Neural progenitor cell (in vitro differentiated cells): ENCODE measurements at regions not wholly inside any gene's neighbourhood (a gene's known extent, or its start where the extent isn't known, plus 50 kb on each side); places are given as distances from the start of the nearest gene placed in this dataset.

ENCODE experiments used
- DNase-seq: peaks from one replicate; pipeline ENCODE4 v3.0.0-alpha.2; 2016; ENCODE audit warnings: low spot score
- H2AFZ ChIP-seq: fragments of 200-600 bp; sonication (generic); replicated peaks from 2 replicates; pipeline ENCODE4 v1.6.1; 2016; ENCODE audit warnings: antibody characterized with exemption
- H3F3A ChIP-seq: fragments of 200-600 bp; sonication (generic); 2 replicates; pipeline ENCODE4 v1.6.1; 2016; ENCODE audit warnings: antibody characterized with exemption, low read depth
- H3K27ac ChIP-seq: fragments of 200-600 bp; sonication (generic); 2 replicates; pipeline ENCODE4 v1.5.1; 2016; ENCODE audit warnings: mild to moderate bottlenecking
- H3K27me3 ChIP-seq: fragments of 200-600 bp; sonication (generic); 2 replicates; pipeline ENCODE4 v1.6.1; 2016; ENCODE audit warnings: mild to moderate bottlenecking, moderate library complexity
- H3K36me3 ChIP-seq: fragments of 200-600 bp; sonication (generic); 2 replicates; pipeline ENCODE4 v1.5.1; 2016
- H3K4me1 ChIP-seq: fragments of 200-600 bp; sonication (generic); 2 replicates; pipeline ENCODE4 v1.6.1; 2016; ENCODE audit warnings: mixed run types
- H3K4me2 ChIP-seq: fragments of 200-600 bp; sonication (generic); 2 replicates; pipeline ENCODE4 v1.6.1; 2016
- H3K4me3 ChIP-seq: fragments of 200-600 bp; sonication (generic); 2 replicates; pipeline ENCODE4 v1.5.1; 2016
- H3K79me2 ChIP-seq: fragments of 200-600 bp; sonication (generic); 2 replicates; pipeline ENCODE4 v1.6.1; 2016; ENCODE audit warnings: low read depth
- H3K9ac ChIP-seq: fragments of 200-600 bp; sonication (generic); 2 replicates; pipeline ENCODE4 v1.6.1; 2016
- H3K9me3 ChIP-seq: fragments of 200-600 bp; sonication (generic); 2 replicates; pipeline ENCODE4 v1.5.1; 2016; ENCODE audit warnings: low read depth
- H4K20me1 ChIP-seq: fragments of 200-600 bp; sonication (generic); 2 replicates; pipeline ENCODE4 v1.6.1; 2016; ENCODE audit warnings: low read depth
- H3K27ac Mint-ChIP-seq: 3 replicates; pipeline ENCODE4 v1.8.0; 2021; ENCODE audit warnings: mixed read lengths
- H3K27me3 Mint-ChIP-seq: 2 replicates; pipeline ENCODE4 v1.8.0; 2022; ENCODE audit warnings: low read depth, mild to moderate bottlenecking, inconsistent platforms, moderate library complexity, mixed read lengths; ENCODE audit not compliant: insufficient read depth
- H3K36me3 Mint-ChIP-seq: 3 replicates; pipeline ENCODE4 v1.8.0; 2021; ENCODE audit warnings: mixed read lengths
- H3K4me1 Mint-ChIP-seq: 3 replicates; pipeline ENCODE4 v1.8.0; 2021; ENCODE audit warnings: mixed read lengths
- H3K4me3 Mint-ChIP-seq: 3 replicates; pipeline ENCODE4 v1.8.0; 2021; ENCODE audit warnings: mild to moderate bottlenecking, moderate library complexity, mixed read lengths
- H3K9me3 Mint-ChIP-seq: 3 replicates; pipeline ENCODE4 v1.8.0; 2020; ENCODE audit warnings: mixed read lengths
- EZH2 ChIP-seq: fragments of 200-600 bp; sonication (generic); IDR thresholded peaks from 2 replicates; pipeline ENCODE4 v1.6.1; 2017; ENCODE audit warnings: antibody characterized with exemption, mild to moderate bottlenecking, moderate library complexity
- EZH2phosphoT487 ChIP-seq: fragments of 200-600 bp; sonication (generic); IDR thresholded peaks from 2 replicates; pipeline ENCODE4 v1.6.1; 2017; ENCODE audit warnings: antibody characterized with exemption
- TF ChIP-seq, protein P1 (sequence below): fragments of 200-600 bp; sonication (generic); IDR thresholded peaks from 2 replicates; pipeline ENCODE4 v1.5.1; 2017; ENCODE audit warnings: antibody characterized with exemption, mild to moderate bottlenecking

DNA sequence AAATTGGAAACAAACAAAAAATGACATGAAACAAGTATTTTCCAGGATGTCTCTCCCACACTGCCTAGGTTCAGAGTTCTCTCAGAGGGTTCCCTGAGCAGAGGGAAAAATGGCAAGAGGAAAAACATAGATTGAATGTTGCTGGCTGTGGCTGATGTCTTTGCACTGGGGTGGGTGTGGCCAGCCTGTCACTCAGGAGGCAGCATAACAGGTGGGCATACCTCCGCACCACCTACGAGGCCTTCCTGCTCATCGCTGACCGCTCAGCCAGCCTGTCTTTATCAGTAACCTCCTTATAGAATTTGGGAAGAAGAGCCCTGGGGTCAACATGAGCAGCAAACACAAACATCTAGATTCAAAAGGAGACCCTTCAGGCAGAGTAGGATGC, 216.6 kb upstream of the UMPS start:
- Histone ChIP-seq H3K4me1 (no peaks in the 10 kb centered on the region), H3K9me3 (no peaks in the 10 kb centered on the region), H3K4me2 (no peak overlapping the region), H3K4me3 (no peak overlapping the region), H3K27me3 (no peaks in the 10 kb centered on the region), H4K20me1 (no peaks in the 10 kb centered on the region), H3F3A (peaks cover 5% of the 10 kb centered on the region), H3K9ac (no peak overlapping the region), H3K27ac (no peak overlapping the region), H2AFZ (no peak overlapping the region), H3K79me2 (no peaks in the 10 kb centered on the region), H3K36me3 (no peaks in the 10 kb centered on the region)
- Mint-ChIP-seq H3K9me3 (no peaks in the 10 kb centered on the region), H3K4me1 (no peaks in the 10 kb centered on the region), H3K27me3 (no peaks in the 10 kb centered on the region), H3K27ac (no peak overlapping the region), H3K36me3 (no peaks in the 10 kb centered on the region), H3K4me3 (no peak overlapping the region)
- DNase-seq = no peak
- no peak for TF ChIP-seq EZH2
- no peak for TF ChIP-seq EZH2phosphoT487
- TF ChIP-seq, protein P1, sequence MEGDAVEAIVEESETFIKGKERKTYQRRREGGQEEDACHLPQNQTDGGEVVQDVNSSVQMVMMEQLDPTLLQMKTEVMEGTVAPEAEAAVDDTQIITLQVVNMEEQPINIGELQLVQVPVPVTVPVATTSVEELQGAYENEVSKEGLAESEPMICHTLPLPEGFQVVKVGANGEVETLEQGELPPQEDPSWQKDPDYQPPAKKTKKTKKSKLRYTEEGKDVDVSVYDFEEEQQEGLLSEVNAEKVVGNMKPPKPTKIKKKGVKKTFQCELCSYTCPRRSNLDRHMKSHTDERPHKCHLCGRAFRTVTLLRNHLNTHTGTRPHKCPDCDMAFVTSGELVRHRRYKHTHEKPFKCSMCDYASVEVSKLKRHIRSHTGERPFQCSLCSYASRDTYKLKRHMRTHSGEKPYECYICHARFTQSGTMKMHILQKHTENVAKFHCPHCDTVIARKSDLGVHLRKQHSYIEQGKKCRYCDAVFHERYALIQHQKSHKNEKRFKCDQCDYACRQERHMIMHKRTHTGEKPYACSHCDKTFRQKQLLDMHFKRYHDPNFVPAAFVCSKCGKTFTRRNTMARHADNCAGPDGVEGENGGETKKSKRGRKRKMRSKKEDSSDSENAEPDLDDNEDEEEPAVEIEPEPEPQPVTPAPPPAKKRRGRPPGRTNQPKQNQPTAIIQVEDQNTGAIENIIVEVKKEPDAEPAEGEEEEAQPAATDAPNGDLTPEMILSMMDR = no peak

DNA sequence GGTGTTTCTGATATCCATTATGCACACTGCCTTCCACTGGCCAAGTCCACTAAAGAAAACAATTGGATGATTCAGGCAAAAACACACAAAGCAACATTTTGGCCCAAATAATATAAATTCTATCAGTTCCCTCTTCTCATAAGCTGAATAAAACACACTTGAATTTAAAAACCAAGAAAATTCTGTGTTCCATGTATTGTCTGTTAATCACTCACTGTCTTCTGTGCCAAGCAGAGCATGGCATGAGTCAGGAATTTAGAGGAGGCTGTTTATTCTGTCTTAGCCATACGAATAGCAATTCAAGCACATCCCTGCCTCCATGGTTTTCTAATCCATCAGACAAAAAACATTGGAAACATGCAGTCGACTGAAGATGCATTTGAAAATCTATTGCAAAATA, 215.6 kb upstream of the UMPS start:
- TF ChIP-seq EZH2phosphoT487 = no peak
- TF ChIP-seq, protein P1 = no peak
- TF ChIP-seq EZH2 = no peak
- peaks cover 5% of the 10 kb centered on the region for H3F3A ChIP-seq

DNA sequence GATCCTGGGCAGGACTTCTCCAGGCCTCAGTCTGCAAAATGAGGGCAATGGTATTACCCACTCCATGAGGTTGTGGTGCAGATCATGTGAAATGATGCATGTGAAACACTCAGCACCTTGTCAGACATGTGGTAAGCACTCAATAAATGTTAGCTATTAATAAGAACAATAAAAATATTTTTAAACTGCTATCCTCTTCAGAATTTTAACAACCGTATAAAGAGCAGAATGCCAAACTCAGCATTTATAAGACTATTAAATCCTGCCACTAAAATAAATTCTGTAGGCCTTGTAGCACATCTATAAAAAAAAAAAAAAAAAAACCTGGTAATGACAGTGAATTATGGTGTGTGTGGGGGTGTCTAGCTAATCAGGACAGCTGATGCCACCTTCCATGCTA, 213.9 kb upstream of the UMPS start:
- H3K9me3 ChIP-seq = no peaks in the 10 kb centered on the region
- H3K79me2 ChIP-seq = no peaks in the 10 kb centered on the region
- H4K20me1 ChIP-seq = no peaks in the 10 kb centered on the region
- H3K9me3 Mint-ChIP-seq = no peaks in the 10 kb centered on the region
- H3K36me3 Mint-ChIP-seq = no peaks in the 10 kb centered on the region
- no peak overlapping the region for H3K27ac Mint-ChIP-seq
- TF ChIP-seq EZH2phosphoT487 (no peak), EZH2 (no peak)
- TF ChIP-seq, protein P1 = no peak
- no peak overlapping the region for H2AFZ ChIP-seq
- peaks cover 5% of the 10 kb centered on the region for H3K4me1 Mint-ChIP-seq
- no peak overlapping the region for H3K4me2 ChIP-seq
- no peaks in the 10 kb centered on the region for H3K27me3 ChIP-seq
- H3K9ac ChIP-seq = no peak overlapping the region
- peaks cover 3% of the 10 kb centered on the region for H3K27me3 Mint-ChIP-seq
- H3K4me1 ChIP-seq = no peaks in the 10 kb centered on the region
- H3K27ac ChIP-seq = no peak overlapping the region
- no peak overlapping the region for H3K4me3 ChIP-seq
- no peak for DNase-seq
- peaks cover 5% of the 10 kb centered on the region for H3F3A ChIP-seq
- no peaks in the 10 kb centered on the region for H3K36me3 ChIP-seq
- H3K4me3 Mint-ChIP-seq = no peak overlapping the region

More for the DNA sequence above, 215.6 kb upstream of the UMPS start:
- Histone ChIP-seq H4K20me1 (no peaks in the 10 kb centered on the region), H3K79me2 (no peaks in the 10 kb centered on the region), H3K4me3 (no peak overlapping the region), H3K4me2 (no peak overlapping the region), H3K27me3 (no peaks in the 10 kb centered on the region), H3K36me3 (no peaks in the 10 kb centered on the region), H3K4me1 (no peaks in the 10 kb centered on the region), H3K27ac (no peak overlapping the region), H3K9me3 (no peaks in the 10 kb centered on the region), H2AFZ (no peak overlapping the region), H3K9ac (no peak overlapping the region)
- no peak overlapping the region for H3K27ac Mint-ChIP-seq
- DNase-seq = no peak
- H3K9me3 Mint-ChIP-seq = no peaks in the 10 kb centered on the region
- peaks cover 3% of the 10 kb centered on the region for H3K4me1 Mint-ChIP-seq
- H3K4me3 Mint-ChIP-seq = no peak overlapping the region
- peaks cover 3% of the 10 kb centered on the region for H3K27me3 Mint-ChIP-seq
- no peaks in the 10 kb centered on the region for H3K36me3 Mint-ChIP-seq

DNA sequence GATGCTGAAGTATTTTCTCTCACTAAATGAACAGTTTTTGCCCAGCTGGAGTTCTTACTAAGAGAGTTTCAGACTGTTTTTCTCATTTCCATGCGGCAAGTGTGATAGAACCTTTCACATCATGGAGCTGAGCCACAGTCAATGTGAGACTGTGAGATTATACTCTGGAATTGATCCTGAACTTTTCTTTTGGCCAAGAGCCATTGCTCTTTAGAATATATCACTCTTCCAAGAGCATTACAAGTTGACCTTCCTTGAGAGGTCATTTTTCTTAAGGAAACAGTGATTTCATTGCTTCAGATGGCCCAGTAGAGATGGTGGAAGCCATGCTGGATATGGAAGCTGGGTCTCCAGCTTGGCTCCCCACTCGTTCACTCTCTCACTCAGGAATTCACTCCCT, 212.9 kb upstream of the UMPS start:
- H3K4me2 ChIP-seq = no peak overlapping the region
- H3K9ac ChIP-seq = no peak overlapping the region
- Mint-ChIP-seq H3K9me3 (no peaks in the 10 kb centered on the region), H3K4me3 (no peak overlapping the region), H3K36me3 (no peaks in the 10 kb centered on the region), H3K27me3 (peaks cover 3% of the 10 kb centered on the region), H3K4me1 (peaks cover 5% of the 10 kb centered on the region), H3K27ac (no peak overlapping the region)
- no peaks in the 10 kb centered on the region for H4K20me1 ChIP-seq
- no peak overlapping the region for H3K4me3 ChIP-seq
- no peak overlapping the region for H3K27ac ChIP-seq
- no peaks in the 10 kb centered on the region for H3K79me2 ChIP-seq
- H3F3A ChIP-seq = peaks cover 5% of the 10 kb centered on the region
- no peak for DNase-seq
- H3K4me1 ChIP-seq = no peaks in the 10 kb centered on the region
- no peaks in the 10 kb centered on the region for H3K27me3 ChIP-seq
- no peaks in the 10 kb centered on the region for H3K36me3 ChIP-seq
- no peaks in the 10 kb centered on the region for H3K9me3 ChIP-seq
- no peak overlapping the region for H2AFZ ChIP-seq
- TF ChIP-seq EZH2phosphoT487 (no peak), EZH2 (no peak)
- TF ChIP-seq, protein P1 = no peak
